ENCODE measurements at regions not wholly inside any gene's neighbourhood (a gene's known extent, or its start where the extent isn't known, plus 50 kb on each side); places are given as distances from the start of the nearest gene placed in this dataset.

DNA sequence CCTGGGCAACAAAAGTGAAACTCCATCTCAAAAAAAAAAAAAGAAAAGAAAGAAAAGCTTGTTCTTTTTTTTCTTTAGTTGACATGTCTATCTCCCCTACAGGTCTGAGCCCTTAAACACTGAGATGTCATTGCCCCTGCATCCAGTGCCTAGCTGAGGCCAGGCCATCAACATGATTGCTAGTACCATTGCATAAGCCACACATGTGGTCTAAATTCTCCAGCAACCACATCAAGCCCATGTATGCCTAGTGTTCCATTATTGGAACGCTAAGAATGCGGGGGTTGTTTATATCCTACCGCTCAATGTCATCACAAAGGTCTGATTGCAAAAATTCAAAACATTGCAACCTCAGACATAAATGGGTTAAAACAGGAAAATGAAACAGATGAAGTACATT lies 62.7 kb downstream of the NPTX2 start:
- H3K36me3 Mint-ChIP-seq: no peaks in the 10 kb centered on the region
- H3K36me3 ChIP-seq (ENCODE audit: control insufficient read depth, insufficient read depth, low read length): no peaks in the 10 kb centered on the region
- peaks cover 0 to 8% (median 2%) of the 10 kb centered on the region in 7 donors for H3K9me3 Mint-ChIP-seq

DNA sequence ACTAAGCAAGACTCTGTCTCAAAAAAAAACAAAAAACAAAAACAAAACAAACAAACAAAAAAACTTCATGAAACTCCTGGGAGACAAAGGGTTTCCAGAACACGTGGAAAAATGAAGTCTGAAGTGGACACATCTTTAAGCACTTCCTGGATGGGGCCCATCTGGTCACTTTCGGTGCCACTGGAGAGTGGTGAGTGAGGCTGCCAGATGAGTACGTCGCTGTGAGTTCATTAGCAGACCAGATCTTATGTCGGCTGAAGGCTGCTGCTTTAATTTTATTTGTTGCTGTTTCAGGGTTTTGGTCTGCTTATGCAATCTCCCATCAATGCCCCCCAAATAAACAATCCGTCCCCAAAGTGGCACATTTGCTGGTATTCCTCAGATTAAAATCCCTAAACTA lies 64.4 kb downstream of the NPTX2 start:
- no peak overlapping the region for H3K4me3 ChIP-seq (ENCODE audit: low read depth, low read length)
- no peak overlapping the region for H3K27ac ChIP-seq (ENCODE audit: insufficient read depth, low read length, poor library complexity, severe bottlenecking)
- H3K27me3 ChIP-seq (ENCODE audit: control insufficient read depth, insufficient read depth, low read length): peaks cover 3% of the 10 kb centered on the region
- Mint-ChIP-seq H3K4me1 (no peaks in the 10 kb centered on the region), H3K9me3 (peaks cover 0 to 15% (median 5%) of the 10 kb centered on the region in 7 donors), H3K36me3 (no peaks in the 10 kb centered on the region), H3K27me3 (peaks cover 5% of the 10 kb centered on the region), H3K27ac (no peak overlapping the region), H3K4me3 (no peak overlapping the region)
- no peak for DNase-seq
- H3K4me1 ChIP-seq (ENCODE audit: control insufficient read depth, insufficient read depth, low read length, poor library complexity, severe bottlenecking): no peaks in the 10 kb centered on the region
- H3K36me3 ChIP-seq (ENCODE audit: control insufficient read depth, insufficient read depth, low read length): no peaks in the 10 kb centered on the region
- H3K9me3 ChIP-seq (ENCODE audit: control insufficient read depth in 2 of 2, low read length in 2 of 2): peaks cover 0 to 3% of the 10 kb centered on the region in 2 experiments
- ATAC-seq (ENCODE audit: low read depth in 2 of 2): no peak

More for the DNA sequence above, 62.7 kb downstream of the NPTX2 start:
- Mint-ChIP-seq H3K27ac (no peak overlapping the region), H3K27me3 (peaks cover 5% of the 10 kb centered on the region), H3K4me3 (no peak overlapping the region), H3K4me1 (no peaks in the 10 kb centered on the region)
- no peak overlapping the region for H3K4me3 ChIP-seq (ENCODE audit: low read depth, low read length)
- no peak overlapping the region for H3K27ac ChIP-seq (ENCODE audit: insufficient read depth, low read length, poor library complexity, severe bottlenecking)
- DNase-seq (no peak), ATAC-seq (ENCODE audit: low read depth in 2 of 2) (no peak)
- no peaks in the 10 kb centered on the region for H3K9me3 ChIP-seq (ENCODE audit: control insufficient read depth in 2 of 2, low read length in 2 of 2)
- peaks cover 3% of the 10 kb centered on the region for H3K27me3 ChIP-seq (ENCODE audit: control insufficient read depth, insufficient read depth, low read length)
- H3K4me1 ChIP-seq (ENCODE audit: control insufficient read depth, insufficient read depth, low read length, poor library complexity, severe bottlenecking): no peaks in the 10 kb centered on the region

DNA sequence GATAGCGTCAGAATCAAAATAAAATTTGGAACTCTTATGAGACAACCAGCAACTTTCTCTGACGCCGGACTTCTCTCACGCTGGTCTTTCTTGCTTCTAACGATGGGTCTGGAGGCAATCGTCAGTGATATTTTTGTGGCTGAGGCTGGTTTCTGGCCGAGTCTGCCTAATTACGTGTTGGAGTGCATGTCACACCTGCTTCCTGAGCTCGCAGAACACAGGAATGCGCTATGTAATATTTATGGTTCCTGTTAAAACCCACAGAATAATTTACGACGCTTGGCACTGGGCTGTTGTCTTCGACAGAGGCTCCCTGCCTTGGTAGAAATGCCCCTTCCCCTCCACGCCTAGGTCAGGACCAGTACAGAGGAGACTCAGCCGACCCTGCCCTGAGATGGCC lies 64.9 kb downstream of the NPTX2 start:
- no peak for DNase-seq
- H3K4me1 ChIP-seq (ENCODE audit: control insufficient read depth, insufficient read depth, low read length, poor library complexity, severe bottlenecking): no peaks in the 10 kb centered on the region
- H3K27ac Mint-ChIP-seq: no peak overlapping the region
- H3K4me3 ChIP-seq (ENCODE audit: low read depth, low read length): no peak overlapping the region
- H3K27ac ChIP-seq (ENCODE audit: insufficient read depth, low read length, poor library complexity, severe bottlenecking): no peak overlapping the region
- H3K36me3 Mint-ChIP-seq: no peaks in the 10 kb centered on the region
- peaks cover 0 to 15% (median 6%) of the 10 kb centered on the region in 7 donors for H3K9me3 Mint-ChIP-seq
- H3K27me3 ChIP-seq (ENCODE audit: control insufficient read depth, insufficient read depth, low read length): peaks cover 3% of the 10 kb centered on the region
- no peak overlapping the region for H3K4me3 Mint-ChIP-seq
- no peaks in the 10 kb centered on the region for H3K36me3 ChIP-seq (ENCODE audit: control insufficient read depth, insufficient read depth, low read length)
- no peak for ATAC-seq (ENCODE audit: low read depth in 2 of 2)
- H3K4me1 Mint-ChIP-seq: no peaks in the 10 kb centered on the region
- peaks cover 5% of the 10 kb centered on the region for H3K27me3 Mint-ChIP-seq
- H3K9me3 ChIP-seq (ENCODE audit: control insufficient read depth in 2 of 2, low read length in 2 of 2): peaks cover 0 to 3% of the 10 kb centered on the region in 2 experiments

DNA sequence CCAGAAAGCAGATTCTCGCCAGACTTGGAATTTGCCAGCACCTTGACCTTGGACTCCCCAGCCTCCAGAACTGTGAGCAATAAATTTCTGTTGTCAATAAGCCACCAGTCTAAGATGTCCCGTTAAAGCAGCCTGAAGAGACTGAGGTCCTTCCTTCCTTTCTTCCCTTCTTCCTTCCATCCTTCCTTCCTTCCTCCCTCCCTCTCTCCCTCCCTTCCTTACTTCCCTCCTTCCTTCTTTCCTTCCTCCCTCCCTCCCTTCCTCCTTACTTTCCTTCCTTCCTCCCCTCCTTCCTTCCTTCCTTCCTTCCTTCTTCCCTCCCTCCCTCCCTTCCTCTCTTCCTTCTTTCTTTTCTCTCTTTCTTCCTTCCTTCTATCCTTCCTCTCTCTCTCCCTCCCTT lies 66.4 kb downstream of the NPTX2 start:
- Mint-ChIP-seq H3K27ac (no peak overlapping the region), H3K36me3 (no peaks in the 10 kb centered on the region), H3K4me1 (no peaks in the 10 kb centered on the region), H3K27me3 (peaks cover 5% of the 10 kb centered on the region), H3K9me3 (peaks cover 4 to 20% (median 7%) of the 10 kb centered on the region in 7 donors), H3K4me3 (no peak overlapping the region)
- Histone ChIP-seq H3K9me3 (ENCODE audit: control insufficient read depth in 2 of 2, low read length in 2 of 2) (peaks cover 0 to 3% of the 10 kb centered on the region in 2 experiments), H3K27ac (ENCODE audit: insufficient read depth, low read length, poor library complexity, severe bottlenecking) (no peak overlapping the region), H3K36me3 (ENCODE audit: control insufficient read depth, insufficient read depth, low read length) (no peaks in the 10 kb centered on the region), H3K4me1 (ENCODE audit: control insufficient read depth, insufficient read depth, low read length, poor library complexity, severe bottlenecking) (no peaks in the 10 kb centered on the region), H3K4me3 (ENCODE audit: low read depth, low read length) (no peak overlapping the region), H3K27me3 (ENCODE audit: control insufficient read depth, insufficient read depth, low read length) (peaks cover 3% of the 10 kb centered on the region)
- ATAC-seq (ENCODE audit: low read depth in 2 of 2) (no peak), DNase-seq (no peak)

DNA sequence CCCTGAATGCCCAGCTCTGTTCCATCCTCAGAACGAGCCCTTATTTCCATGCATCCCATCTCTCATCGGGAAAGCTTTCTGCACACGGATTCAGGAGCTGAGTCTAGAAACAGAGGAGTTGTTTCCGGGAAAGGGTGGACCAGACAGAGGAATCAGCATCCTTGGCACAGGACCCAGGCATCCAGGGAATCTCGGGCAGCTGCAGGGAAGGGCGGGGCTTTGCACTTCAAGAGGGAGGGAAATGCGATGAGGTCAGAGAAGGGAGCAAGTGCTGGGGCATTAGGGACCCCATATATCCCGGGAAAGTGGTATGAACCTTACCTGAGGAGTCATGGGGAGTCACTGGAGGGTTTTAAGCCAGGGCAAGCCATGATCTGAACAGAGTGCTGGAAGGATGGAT lies 68.5 kb downstream of the NPTX2 start:
- no peak overlapping the region for H3K4me3 ChIP-seq (ENCODE audit: low read depth, low read length)
- DNase-seq (no peak), ATAC-seq (ENCODE audit: low read depth in 2 of 2) (no peak)
- peaks cover 5% of the 10 kb centered on the region for H3K27me3 Mint-ChIP-seq
- no peaks in the 10 kb centered on the region for H3K4me1 ChIP-seq (ENCODE audit: control insufficient read depth, insufficient read depth, low read length, poor library complexity, severe bottlenecking)
- H3K4me1 Mint-ChIP-seq: no peaks in the 10 kb centered on the region
- no peak overlapping the region for H3K27ac Mint-ChIP-seq
- H3K9me3 Mint-ChIP-seq: peaks cover 4 to 25% (median 8%) of the 10 kb centered on the region in 7 donors
- H3K4me3 Mint-ChIP-seq: no peak overlapping the region
- H3K27me3 ChIP-seq (ENCODE audit: control insufficient read depth, insufficient read depth, low read length): peaks cover 3% of the 10 kb centered on the region
- no peaks in the 10 kb centered on the region for H3K36me3 ChIP-seq (ENCODE audit: control insufficient read depth, insufficient read depth, low read length)
- H3K36me3 Mint-ChIP-seq: no peaks in the 10 kb centered on the region
- peaks cover 0 to 3% of the 10 kb centered on the region in 2 experiments for H3K9me3 ChIP-seq (ENCODE audit: control insufficient read depth in 2 of 2, low read length in 2 of 2)
- no peak overlapping the region for H3K27ac ChIP-seq (ENCODE audit: insufficient read depth, low read length, poor library complexity, severe bottlenecking)

DNA sequence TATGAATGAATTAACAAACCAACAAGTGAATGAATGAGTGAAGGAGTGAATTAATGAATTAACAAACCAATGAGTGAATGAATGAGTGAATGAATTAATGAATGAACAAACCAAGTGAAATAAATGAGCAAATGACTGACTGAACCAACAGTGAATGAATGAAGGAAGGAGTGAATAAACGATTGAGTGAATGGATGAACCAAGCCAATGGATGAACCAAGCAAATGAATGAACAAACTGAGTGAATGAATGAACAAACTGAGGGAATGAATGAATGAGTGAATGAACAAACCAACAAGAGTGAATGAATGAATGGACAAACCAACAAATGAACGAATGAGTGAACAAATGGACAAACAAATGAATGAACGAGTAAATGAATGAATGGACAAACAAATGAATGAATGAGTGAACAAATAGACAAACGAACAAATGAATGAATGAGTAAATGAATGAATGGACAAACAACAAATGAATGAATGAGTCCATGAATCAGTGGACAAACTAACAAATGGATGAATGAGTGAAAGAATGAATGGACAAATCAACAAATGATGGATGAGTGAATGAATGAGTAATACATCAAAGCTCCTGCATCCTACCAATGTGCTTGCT lies 69.5 kb downstream of the NPTX2 start:
- Mint-ChIP-seq H3K36me3 (no peaks in the 10 kb centered on the region), H3K9me3 (peaks cover 4 to 29% (median 8%) of the 10 kb centered on the region in 7 donors), H3K27ac (no peak overlapping the region), H3K4me1 (no peaks in the 10 kb centered on the region), H3K27me3 (peaks cover 5% of the 10 kb centered on the region), H3K4me3 (no peak overlapping the region)
- Histone ChIP-seq H3K27ac (ENCODE audit: insufficient read depth, low read length, poor library complexity, severe bottlenecking) (no peak overlapping the region), H3K36me3 (ENCODE audit: control insufficient read depth, insufficient read depth, low read length) (no peaks in the 10 kb centered on the region), H3K9me3 (ENCODE audit: control insufficient read depth in 2 of 2, low read length in 2 of 2) (peaks cover 0 to 3% of the 10 kb centered on the region in 2 experiments), H3K27me3 (ENCODE audit: control insufficient read depth, insufficient read depth, low read length) (peaks cover 3% of the 10 kb centered on the region), H3K4me3 (ENCODE audit: low read depth, low read length) (no peak overlapping the region), H3K4me1 (ENCODE audit: control insufficient read depth, insufficient read depth, low read length, poor library complexity, severe bottlenecking) (no peaks in the 10 kb centered on the region)
- no peak for ATAC-seq (ENCODE audit: low read depth in 2 of 2)
- DNase-seq: no peak

DNA sequence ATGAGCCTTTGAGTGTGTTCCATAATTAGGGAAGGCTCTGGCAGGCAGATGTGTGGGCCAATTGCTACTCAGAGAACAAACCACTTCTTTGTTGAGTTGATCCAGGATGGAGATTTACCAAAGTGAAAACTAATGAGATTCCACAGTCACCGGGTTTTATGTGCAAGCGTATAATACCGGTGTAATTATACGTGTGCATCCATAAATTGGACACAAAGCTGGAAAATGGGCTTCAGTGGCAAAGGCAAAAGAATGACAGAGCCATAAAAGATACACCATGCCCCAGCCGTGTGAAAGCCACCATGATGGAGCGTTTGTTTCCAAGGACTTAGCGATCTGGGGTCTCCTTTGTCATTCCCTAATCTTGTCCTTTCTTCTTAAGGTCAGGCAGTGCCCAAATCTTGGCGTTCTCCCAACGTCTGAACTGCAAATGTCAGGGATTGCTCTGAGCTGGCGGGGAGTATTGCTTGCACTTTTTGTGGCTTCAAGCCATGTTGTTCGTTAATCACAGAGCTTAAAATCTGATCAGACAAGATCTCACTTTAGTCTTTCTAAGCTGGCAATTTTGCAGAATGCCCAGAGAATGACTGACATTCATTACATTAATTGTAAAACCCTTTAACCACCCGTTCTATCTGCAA lies 70.1 kb downstream of the NPTX2 start:
- no peaks in the 10 kb centered on the region for H3K4me1 Mint-ChIP-seq
- H3K36me3 ChIP-seq (ENCODE audit: control insufficient read depth, insufficient read depth, low read length): no peaks in the 10 kb centered on the region
- no peak overlapping the region for H3K27ac ChIP-seq (ENCODE audit: insufficient read depth, low read length, poor library complexity, severe bottlenecking)
- H3K27ac Mint-ChIP-seq: no peak overlapping the region
- no peak overlapping the region for H3K4me3 Mint-ChIP-seq
- H3K4me3 ChIP-seq (ENCODE audit: low read depth, low read length): no peak overlapping the region
- DNase-seq: no peak
- H3K36me3 Mint-ChIP-seq: no peaks in the 10 kb centered on the region
- no peaks in the 10 kb centered on the region for H3K4me1 ChIP-seq (ENCODE audit: control insufficient read depth, insufficient read depth, low read length, poor library complexity, severe bottlenecking)
- H3K9me3 ChIP-seq (ENCODE audit: control insufficient read depth in 2 of 2, low read length in 2 of 2): peaks cover 0 to 3% of the 10 kb centered on the region in 2 experiments
- peaks cover 5 to 33% (median 8%) of the 10 kb centered on the region in 7 donors for H3K9me3 Mint-ChIP-seq
- no peak for ATAC-seq (ENCODE audit: low read depth in 2 of 2)
- H3K27me3 Mint-ChIP-seq: peaks cover 5% of the 10 kb centered on the region
- H3K27me3 ChIP-seq (ENCODE audit: control insufficient read depth, insufficient read depth, low read length): no peaks in the 10 kb centered on the region

DNA sequence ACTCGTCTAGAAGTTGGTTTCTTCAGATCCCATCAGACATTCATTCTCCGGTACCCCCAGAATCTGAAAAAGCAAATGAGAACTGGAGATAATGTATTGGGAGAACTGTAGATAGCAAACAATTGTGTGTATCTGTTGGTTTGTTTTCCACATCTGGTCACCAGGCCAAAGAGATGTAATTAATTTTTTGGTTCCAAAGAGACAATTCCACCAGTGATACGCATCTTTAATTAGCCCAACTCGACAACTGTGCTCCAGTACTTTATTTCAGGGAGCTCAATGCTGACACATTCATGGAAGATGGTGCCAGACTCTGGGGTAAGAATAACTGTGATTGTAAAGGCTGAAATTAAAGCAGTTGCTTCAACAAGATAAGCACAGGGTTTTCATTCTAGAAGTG lies 74.5 kb downstream of the NPTX2 start:
- Histone ChIP-seq H3K27ac (ENCODE audit: insufficient read depth, low read length, poor library complexity, severe bottlenecking) (no peak overlapping the region), H3K9me3 (ENCODE audit: control insufficient read depth in 2 of 2, low read length in 2 of 2) (no peaks in the 10 kb centered on the region), H3K4me3 (ENCODE audit: low read depth, low read length) (no peak overlapping the region), H3K4me1 (ENCODE audit: control insufficient read depth, insufficient read depth, low read length, poor library complexity, severe bottlenecking) (no peaks in the 10 kb centered on the region), H3K36me3 (ENCODE audit: control insufficient read depth, insufficient read depth, low read length) (no peaks in the 10 kb centered on the region), H3K27me3 (ENCODE audit: control insufficient read depth, insufficient read depth, low read length) (no peaks in the 10 kb centered on the region)
- Mint-ChIP-seq H3K36me3 (no peaks in the 10 kb centered on the region), H3K9me3 (peaks cover 2 to 24% (median 8%) of the 10 kb centered on the region in 7 donors), H3K27me3 (no peaks in the 10 kb centered on the region), H3K4me1 (no peaks in the 10 kb centered on the region), H3K4me3 (no peak overlapping the region), H3K27ac (no peak overlapping the region)
- DNase-seq: no peak
- ATAC-seq (ENCODE audit: low read depth in 2 of 2): no peak
